GM21381 (cell line): ENCODE measurements at regions not wholly inside any gene's neighbourhood (a gene's known extent, or its start where the extent isn't known, plus 50 kb on each side); places are given as distances from the start of the nearest gene placed in this dataset.
"Not testable (repeated sequence)": the region's sequence is repeated elsewhere in the genome, so short reads cannot be mapped to it uniquely, and the experiment has no call there.

Experiments used
- ATAC-seq: cut with Tn5 transposase; IDR thresholded peaks from one replicate; pipeline ENCODE4 v1.9.1; 2021; ENCODE audit warnings: mild to moderate bottlenecking, moderate library complexity; ENCODE audit not compliant: unreplicated experiment

DNA sequence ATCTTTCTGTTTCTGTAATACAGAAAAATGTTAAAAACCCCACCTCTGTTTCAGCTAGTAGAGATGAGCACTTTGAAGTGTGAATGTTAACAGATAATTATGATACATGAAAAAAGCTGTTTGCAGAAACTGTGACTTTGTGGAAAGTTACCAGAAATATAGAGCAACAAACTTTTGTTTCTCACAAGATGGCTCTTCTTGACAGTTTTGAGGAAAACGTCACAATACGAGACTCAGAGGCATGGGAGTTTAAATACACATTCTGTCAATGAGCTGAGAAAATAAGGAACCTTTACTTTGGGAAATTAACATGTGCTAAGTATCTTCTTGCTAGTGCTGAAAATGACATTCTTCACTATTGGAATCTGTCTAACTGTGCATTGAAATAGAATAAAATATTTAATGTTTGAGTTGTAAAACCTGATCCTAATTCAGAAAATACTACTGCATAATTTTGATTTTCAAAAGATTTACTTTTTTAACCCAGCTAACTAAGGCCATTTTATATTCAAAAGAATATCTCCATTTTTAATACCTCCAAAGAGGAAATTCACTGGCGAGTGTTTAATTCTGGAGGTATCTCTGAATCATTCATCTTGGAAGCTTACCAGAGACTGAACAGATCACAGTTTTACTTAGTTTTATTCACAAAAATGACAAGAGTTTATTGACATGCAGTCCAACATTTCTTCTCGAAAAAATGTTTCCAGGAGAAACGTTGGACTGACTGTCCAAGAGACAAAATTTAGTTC is 308.9 kb upstream of the LRFN5 start:
- no peak for ATAC-seq

DNA sequence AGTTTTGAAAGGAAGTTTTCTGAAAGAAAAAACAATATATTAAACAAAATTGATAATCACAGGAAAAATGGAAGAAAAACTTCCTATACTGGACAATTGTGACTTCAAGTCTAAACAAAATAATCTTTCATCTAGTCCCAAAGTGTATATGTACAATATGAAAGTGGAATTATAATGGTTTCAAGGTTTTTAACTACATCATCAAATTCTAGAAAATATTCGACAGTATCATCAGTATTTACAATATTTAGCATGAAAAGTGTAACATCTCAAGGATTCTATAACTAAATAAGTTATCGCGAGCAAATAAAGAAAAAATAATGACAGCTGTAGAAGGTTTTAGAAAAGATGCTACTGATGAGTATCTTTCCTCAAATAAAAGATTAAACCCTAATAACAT is 310.9 kb upstream of the LRFN5 start:
- ATAC-seq, result no peak

DNA sequence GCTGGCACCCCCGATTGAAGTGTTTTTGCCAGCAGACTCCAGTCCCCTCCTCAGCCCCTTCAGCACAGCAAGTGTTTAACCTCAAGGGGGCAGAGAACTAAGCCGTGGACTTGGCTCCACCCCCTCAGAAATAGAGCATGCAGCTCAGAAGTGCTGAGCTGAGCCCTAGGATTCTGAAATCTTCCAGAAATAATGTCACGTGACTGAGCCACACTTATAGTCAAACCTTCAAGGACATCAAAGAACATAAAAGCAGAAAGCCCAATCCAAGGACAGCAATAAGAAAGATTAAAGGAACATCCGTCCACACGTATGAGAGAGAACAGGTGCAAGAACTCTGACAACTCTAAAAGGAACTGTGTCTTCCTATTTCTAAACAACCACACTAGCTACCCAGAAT is 317.7 kb upstream of the LRFN5 start:
- no peak for ATAC-seq

DNA sequence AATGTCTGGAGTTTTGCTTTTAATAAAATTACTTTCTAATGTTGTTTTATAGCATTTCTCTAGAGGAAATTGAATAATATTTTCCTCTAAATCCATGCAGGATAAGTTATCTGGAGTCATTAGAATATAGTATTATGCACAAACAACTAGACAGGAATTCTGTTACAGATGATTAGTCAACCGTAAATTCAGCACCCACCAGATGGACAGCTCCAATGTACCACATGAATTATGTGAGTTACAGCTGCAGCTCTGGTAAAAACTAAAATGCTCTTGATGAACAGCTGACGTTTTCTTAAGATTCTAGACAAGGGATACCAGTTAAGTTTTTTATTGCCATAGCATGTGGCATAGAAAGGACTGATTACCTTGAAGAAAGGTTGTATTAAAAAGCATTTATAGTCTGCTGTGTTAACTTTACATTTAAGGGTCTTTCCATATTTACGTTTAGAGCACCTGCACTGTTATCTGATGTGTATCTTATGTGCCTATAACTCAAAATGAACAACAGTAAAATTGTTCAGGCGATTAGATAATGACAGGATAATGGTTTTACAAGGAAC is 321.4 kb upstream of the LRFN5 start:
- no peak for ATAC-seq

DNA sequence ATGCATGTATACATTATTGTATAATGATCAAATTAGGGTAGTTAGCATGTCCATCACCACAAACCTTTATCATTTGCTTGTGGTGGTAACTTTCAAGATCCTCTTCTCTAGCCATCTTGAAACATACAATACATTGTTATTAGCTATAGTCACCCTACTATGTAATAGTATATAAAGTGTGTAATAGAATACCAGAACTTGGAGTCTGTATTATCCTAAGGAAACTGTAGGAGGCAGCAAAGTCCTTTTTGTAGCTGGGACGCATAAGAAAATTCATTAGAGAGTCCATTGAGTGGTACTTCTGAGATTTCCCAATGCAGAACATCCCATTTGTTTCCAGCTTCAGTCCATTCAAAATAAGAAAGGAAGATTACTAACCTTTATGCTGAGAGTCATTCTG is 325.9 kb upstream of the LRFN5 start:
- ATAC-seq, result no peak

DNA sequence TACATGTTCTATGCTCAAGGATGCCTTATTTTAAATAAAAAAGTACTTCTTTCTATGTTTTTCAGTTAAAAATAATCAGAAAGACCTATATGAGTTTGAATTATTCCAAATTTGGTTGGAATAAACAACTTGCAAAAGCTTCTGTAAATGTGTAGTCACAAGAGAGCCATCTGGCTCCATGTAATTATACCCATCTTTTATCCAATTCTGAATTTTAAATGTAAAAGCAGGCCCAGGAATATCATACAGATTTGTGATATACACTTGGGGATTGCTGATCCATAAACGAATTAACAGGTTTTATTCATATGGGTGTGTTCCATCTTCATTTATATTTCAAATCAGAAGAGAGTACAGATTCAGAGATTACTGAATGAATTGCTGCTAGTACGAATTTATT is 329.2 kb upstream of the LRFN5 start:
- ATAC-seq, result no peak

DNA sequence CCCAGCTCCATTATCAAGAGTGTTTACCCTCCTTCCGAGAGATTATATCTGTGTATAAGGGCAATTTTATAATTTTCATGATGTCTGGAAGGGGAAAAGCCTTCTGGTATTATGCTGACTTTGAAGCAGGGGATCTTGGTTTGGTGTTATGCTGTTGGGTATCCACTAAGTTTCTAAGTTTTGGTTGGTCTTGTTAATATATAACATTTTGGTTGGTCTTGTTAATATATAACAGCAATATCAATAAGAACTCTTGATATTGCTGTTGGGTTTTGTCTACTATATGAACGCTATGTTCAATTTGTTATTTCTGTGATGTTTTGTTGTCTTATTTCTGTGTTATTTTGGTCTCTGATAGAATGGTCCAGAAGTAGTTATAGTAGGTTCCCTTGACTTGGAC is 349.2 kb upstream of the LRFN5 start:
- ATAC-seq, result no peak

DNA sequence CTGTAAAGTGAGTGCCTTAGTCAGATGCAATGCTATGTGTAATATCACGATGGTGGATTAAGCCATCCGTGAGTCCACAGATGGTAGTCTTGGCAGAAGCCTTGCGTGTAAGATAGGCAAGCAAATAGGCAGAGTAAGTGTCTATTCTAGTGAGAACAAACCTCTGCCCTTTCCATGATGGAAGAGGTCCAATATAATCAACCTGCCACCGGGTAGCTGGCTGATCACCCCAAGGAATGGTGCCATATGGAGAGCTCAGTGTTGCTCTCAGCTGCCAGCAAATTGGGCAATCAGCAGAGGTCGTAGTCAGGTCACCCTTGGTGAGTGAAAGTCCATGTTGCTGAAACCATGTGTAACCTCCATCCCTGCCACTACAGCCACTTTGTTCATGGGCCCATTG is 371.2 kb upstream of the LRFN5 start:
- no peak for ATAC-seq

DNA sequence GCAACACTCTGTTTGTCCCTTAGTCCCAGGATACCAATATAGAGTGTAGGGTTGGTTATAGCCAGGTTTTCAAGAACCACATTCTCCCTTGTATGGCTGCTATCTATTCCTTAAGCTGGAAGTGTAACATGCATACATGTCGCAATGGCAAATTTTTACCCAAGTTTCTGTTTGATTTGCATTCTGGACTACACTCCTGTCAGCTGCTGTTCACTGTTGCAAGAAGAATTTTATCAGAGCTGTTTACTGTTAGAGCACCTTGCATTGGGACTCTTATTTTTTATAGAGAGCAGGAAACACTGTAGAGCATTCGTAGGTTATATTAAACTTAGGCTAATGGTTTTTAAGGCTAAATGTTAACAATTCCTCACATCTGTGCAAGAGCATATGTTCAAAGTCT is 376.0 kb upstream of the LRFN5 start:
- ATAC-seq, result no peak

DNA sequence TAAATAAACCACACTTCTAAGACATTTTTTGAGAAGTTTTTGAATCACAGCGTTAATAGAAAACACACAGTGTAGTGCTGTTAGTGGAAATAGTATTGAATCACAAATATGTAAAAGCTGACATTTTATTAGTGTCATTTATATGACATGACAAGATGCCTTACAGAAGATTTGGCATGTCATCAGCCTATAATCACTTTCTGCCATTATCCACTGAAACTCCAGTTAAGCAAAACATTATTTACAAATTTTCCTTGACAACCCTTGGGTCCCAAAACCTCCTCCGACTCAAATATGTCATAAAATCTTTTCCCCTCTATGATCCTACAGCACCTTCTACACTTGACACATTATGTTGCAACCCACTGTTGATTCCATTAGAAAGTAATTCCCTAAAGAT is 376.9 kb upstream of the LRFN5 start:
- no peak for ATAC-seq

DNA sequence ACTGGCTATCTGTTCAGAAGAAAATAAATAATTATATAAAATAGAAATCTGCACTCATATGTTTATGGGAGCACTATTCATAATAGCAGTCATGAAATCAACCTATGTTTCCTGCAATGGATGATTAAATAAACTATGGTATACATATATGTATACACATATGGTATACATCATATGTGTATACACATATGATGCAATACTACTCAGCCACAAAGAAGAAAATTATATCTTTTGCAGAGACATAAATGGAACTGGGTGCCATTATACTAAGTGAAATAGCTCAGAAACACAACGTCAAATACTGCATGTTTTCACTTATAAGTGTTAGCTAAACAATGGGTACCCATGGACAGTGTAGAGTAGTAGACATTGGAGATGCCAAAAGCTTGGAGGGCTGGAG is 381.2 kb upstream of the LRFN5 start:
- ATAC-seq, result no peak

DNA sequence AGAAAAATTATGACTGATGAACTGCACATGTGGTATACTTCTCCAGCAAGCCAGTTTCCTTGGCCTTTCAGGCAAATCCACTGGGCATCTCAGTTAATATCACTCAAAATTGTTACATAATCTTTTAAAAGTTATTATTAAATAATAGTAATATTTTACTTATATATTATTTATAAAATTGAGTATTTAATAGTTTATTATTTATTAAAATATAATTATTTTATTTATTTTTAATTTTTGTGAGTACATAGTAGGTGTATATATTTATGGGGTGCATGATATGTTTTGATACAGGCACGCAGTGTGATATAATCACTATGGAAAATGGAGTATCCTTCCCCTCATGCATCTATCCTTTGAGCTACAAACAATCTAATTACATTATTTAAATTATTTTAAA is 384.1 kb upstream of the LRFN5 start:
- no peak for ATAC-seq

DNA sequence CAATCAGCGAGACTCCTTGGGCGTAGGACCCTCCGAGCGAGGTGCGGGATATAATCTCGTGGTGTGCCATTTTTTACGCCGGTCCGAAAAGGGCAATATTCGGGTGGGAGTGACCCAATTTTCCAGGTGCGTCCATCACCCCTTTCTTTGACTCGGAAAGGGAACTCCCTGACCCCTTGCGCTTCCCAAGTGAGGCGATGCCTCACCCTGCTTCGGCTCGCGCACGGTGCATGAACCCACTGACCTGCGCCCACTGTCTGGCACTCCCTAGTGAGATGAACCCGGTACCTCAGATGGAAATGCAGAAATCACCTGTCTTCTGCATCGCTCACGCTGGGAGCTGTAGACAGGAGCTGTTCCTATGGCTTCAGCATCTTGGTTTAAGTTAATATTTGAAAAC is 391.7 kb upstream of the LRFN5 start:
- not testable (repeated sequence) for ATAC-seq

DNA sequence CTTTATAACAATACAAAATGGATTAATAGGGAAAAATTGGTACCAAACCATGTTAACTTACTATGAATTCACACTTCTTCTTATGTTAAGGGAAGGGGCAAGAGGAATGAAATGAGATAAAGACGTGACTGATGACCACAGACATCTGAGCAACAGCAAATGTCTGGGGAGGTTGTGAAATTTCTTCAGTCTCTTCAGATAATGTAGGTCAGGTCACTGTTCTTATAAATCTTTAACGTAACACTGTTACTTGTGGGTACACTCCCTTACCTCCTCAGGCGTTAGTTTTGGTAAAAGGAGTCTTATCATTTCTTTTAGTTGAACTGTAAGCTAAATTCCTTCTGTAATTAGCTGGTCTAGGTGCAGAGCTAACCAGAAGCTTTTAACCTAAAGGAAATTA is 405.0 kb upstream of the LRFN5 start:
- no peak for ATAC-seq

DNA sequence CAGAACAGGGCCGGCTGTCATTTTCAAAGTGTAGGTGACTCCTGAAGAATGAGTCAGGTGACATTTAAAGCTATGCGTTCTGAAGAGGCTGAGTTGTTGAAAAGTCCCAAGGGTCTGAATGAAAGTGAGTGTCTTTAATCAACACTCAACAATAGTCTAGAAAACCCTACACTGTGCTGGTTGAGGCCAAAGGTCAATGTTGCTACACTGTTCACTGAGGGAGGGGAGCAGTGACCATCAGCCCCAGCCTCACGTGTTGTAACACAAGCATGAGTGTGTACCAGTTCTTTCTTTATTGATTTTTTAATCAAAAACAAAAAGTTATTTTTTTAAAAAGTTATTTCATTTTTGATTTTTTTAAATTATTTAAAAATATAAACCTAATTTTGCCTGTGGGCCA is 418.8 kb upstream of the LRFN5 start:
- no peak for ATAC-seq

DNA sequence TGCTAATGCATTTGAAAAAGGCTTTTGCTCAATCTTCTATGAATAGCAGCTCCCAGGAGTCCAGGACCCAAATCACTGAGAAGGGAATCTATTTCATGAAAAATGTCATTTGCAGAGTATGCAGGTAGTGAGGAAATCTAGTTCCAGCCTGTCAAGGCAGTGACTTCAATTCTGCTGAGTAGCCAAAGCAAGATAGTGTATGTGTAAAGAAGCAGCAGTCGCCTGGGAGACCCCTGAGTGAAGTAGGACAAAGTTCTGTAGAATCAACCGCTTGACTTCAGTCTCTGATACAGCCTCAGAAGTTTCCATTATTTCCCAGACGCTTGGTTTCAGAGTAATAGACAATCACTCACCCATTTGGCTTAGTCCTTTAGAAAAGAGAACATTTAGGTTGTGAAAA is 435.6 kb upstream of the LRFN5 start:
- ATAC-seq, result no peak

DNA sequence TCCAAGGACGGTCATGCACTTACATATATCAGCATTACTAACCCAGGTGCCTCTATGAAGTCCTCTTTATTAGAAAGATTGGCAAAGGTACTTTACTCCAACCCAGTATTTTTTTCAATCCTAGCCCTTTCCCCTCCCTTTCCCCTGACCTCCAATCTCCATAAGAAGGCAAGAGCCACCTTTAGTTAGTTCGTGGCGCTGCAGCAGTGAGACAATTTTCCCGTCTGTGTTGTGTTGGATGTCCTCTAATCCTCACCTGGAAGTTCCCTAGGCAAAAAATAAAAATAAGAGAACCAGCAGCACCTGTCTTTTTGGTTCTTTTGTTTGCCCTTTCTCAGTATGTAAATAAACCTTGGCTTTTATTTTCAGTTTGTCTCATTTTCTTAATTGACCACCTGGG is 439.6 kb upstream of the LRFN5 start:
- no peak for ATAC-seq

DNA sequence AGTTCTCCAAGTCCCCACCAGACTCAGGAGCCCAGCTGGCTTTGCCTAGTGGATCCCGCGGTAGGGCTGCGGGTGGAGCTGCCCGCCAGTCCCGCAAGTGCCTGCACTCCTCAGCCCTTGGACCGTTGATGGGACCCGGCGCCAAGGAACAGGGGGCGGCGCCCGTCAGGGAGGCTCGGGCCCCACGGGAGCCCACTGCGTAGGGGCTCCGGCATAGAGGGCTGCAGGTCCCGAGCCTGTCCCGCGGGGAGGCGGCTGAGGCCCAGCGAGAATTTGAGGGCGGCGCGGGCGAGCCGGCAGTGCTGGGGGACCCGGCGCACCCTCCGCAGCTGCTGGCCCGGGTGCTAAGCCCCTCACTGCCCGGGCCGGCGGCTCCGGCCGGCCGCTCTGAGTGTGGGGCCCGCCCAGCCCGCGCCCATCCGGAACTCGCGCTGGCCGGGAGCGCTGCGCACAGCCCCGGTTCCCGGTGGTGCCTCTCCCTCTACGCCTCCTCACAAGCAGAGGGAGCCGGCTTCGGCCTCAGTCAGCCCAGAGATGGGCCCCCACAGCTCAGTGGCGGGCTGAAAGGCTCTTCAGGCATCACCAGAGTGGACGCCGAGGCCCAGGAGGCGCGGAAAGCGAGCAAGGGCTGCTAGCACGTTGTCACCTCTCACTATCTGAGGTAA is 452.4 kb upstream of the LRFN5 start:
- no peak for ATAC-seq

DNA sequence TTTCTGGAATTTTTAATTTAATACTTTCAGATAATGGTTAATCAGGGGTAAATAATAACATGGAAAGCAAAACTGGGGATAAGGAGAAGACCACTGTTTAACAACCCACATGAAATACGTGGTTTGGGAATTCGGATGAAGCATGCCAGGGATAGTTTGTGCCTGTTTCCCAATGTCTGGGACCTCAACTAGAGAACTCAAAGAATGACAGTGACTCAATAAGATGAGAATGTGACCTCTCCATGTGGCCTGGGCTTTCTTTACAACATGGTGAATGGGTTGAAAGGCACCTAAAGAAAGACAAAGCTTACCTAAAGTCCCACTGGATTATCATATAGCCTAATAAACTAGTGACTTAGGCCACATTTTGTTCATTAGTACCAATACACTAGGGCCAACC is 460.3 kb upstream of the LRFN5 start:
- ATAC-seq, result no peak

DNA sequence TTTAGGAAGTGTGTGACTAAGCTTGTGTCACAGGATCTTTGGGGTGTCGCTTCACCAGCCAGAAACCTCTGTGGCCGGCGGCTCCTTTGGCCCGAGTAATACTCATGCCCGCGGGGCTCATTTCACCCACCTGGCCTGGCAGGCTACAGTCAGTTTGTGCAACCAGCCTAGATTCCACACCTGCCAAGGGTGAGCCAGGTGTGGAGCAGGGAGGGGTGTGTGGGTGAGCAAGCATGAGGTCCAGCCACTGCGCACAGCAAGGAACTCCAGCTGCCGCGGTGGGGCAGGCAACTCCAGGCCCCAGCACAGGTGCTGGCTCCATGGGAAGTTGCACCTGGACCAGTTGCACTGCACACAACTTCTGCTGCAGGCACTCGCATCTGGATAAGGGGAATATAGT is 462.3 kb upstream of the LRFN5 start:
- no peak for ATAC-seq

DNA sequence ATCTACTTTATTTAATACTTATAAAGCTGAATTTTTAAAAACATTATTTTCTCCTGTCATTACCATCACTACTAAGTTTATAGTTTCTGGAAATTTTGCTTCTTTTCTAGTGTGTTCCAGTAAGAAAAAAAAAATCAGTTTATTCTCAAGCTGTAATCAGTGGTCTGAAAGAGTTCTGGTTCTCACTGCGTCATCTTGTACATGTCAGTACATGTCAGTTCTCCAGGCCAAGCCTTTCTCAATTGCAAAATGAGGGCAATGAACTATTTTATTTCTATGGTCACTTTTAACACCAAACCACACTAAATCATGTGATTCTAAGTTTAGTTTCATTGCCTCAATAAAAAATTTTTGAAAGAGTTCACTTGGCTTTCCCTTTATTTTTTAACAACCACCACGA is 468.9 kb upstream of the LRFN5 start:
- no peak for ATAC-seq

DNA sequence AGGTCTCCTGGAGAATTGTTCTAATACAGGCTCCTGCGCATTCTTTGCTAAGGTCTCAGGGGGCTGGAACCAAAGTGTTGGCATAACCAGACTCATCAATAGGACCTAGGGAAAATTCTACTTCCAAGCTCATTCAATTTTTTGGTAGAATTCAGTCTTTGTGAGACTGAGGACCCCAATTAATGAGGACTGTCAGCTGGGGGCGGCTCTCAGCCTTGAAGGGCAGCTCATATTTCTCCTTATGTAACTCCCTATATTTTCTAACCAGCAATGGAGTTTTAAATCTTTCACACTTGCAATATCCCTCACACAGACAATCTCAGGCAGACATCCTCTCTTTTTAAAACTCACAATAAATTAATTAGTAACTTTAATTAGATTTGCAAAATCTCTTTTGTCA is 476.4 kb upstream of the LRFN5 start:
- ATAC-seq, result no peak

DNA sequence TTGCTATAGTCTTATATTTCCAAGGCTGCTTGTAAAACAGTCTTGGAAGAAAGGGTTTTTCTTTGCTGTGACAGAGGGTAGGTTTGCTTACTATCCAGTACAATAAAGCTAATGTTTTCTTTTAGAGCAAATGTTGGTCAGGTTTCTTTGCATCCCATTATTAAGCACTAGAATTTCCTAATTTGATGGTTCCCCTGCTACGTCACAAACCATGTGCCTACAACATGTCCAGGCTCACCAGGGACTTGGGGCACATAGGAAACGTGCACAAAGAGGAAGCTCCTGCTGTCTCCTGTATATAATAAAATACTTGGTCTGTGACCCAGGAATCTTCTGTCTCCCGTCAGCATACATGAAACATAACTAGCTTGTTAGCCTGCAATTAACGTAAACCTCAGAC is 486.3 kb upstream of the LRFN5 start:
- no peak for ATAC-seq
